SK-N-SH (cell line): ENCODE measurements at regions not wholly inside any gene's neighbourhood (a gene's known extent, or its start where the extent isn't known, plus 50 kb on each side); places are given as distances from the start of the nearest gene placed in this dataset.

Experiments used
- CTCF ChIP-seq: fragments of 200-600 bp; sonication (generic); IDR thresholded peaks from 2 replicates; pipeline ENCODE4 v1.6.1; 2017; ENCODE audit warnings: antibody characterized with exemption, mild to moderate bottlenecking, moderate library complexity
- EP300 ChIP-seq, 2 experiments: IDR thresholded peaks; 2 replicates each; pipeline versions ENCODE4 v1.4.0 to v1.6.1; 2012; ENCODE audit warnings: borderline replicate concordance in 1 of 2, low read depth in 1 of 2, low read length in 1 of 2
- EZH2phosphoT487 ChIP-seq: fragments of 200-600 bp; sonication (generic); IDR thresholded peaks from 2 replicates; pipeline ENCODE4 v1.6.1; 2017; ENCODE audit warnings: low read depth, mixed run types, mild to moderate bottlenecking, antibody characterized with exemption, moderate library complexity, borderline replicate concordance
- GABPA ChIP-seq: IDR thresholded peaks from 2 replicates; pipeline ENCODE4 v1.4.0; 2012; ENCODE audit warnings: low read depth, mild to moderate bottlenecking
- MAX ChIP-seq: IDR thresholded peaks from 2 replicates; pipeline ENCODE4 v1.4.0; 2012; ENCODE audit warnings: low read depth
- POLR2AphosphoS5 ChIP-seq: IDR thresholded peaks from 2 replicates; pipeline ENCODE4 v1.6.1; 2012; ENCODE audit warnings: low read depth, low read length
- SIN3A ChIP-seq: IDR thresholded peaks from 2 replicates; pipeline ENCODE4 v1.6.1; 2012; ENCODE audit warnings: low read depth, mild to moderate bottlenecking, low read length, moderate library complexity, borderline replicate concordance
- SMC3 ChIP-seq: IDR thresholded peaks from 2 replicates; pipeline ENCODE4 v1.6.1; 2012; ENCODE audit warnings: low read depth, low read length, improper control_type of control experiment
- TAF1 ChIP-seq: IDR thresholded peaks from 2 replicates; pipeline ENCODE4 v1.6.1; 2012; ENCODE audit warnings: low read depth, mild to moderate bottlenecking, low read length, moderate library complexity, borderline replicate concordance
- ZBTB33 ChIP-seq: IDR thresholded peaks from 2 replicates; pipeline ENCODE4 v1.4.0; 2012; ENCODE audit warnings: low read depth, borderline replicate concordance

GRCh38 chr5:152864991-152865390, 459.9 kb upstream of the NMUR2 start:
- TF ChIP-seq POLR2AphosphoS5 (no peak), CTCF (no peak), SMC3 (no peak), TAF1 (no peak), EP300 (IDR thresholded peaks at IDR 0.05; ENCODE audit: borderline replicate concordance in 1 of 2, low read depth in 1 of 2, low read length in 1 of 2) (no peak), ZBTB33 (no peak), MAX (no peak), EZH2phosphoT487 (no peak), SIN3A (no peak), GABPA (no peak)
